GM23248 (cell line): ENCODE measurements at regions not wholly inside any gene's neighbourhood (a gene's known extent, or its start where the extent isn't known, plus 50 kb on each side); places are given as distances from the start of the nearest gene placed in this dataset.

ENCODE experiments used
- DNase-seq: peaks from one replicate; pipeline ENCODE4 v3.0.0-alpha.2; 2015
- H2AFZ ChIP-seq: fragments of 200-600 bp; sonication (generic); 2 replicates; pipeline ENCODE4 v1.6.1; 2016; ENCODE audit warnings: antibody characterized with exemption
- H3F3A ChIP-seq: fragments of 200-600 bp; sonication (generic); 2 replicates; pipeline ENCODE4 v1.6.1; 2016; ENCODE audit warnings: mild to moderate bottlenecking, antibody characterized with exemption, mixed run types; ENCODE audit not compliant: insufficient read depth
- H3K27ac ChIP-seq: fragments of 200-600 bp; sonication (generic); 2 replicates; pipeline ENCODE4 v1.5.1; 2016; ENCODE audit warnings: mild to moderate bottlenecking
- H3K27me3 ChIP-seq: fragments of 200-600 bp; sonication (generic); replicated peaks from 2 replicates; pipeline ENCODE4 v1.6.1; 2016; ENCODE audit warnings: mild to moderate bottlenecking; ENCODE audit not compliant: insufficient read depth
- H3K36me3 ChIP-seq: fragments of 200-600 bp; sonication (generic); 2 replicates; pipeline ENCODE4 v1.6.1; 2016; ENCODE audit warnings: low read depth, mild to moderate bottlenecking
- H3K4me1 ChIP-seq: fragments of 200-600 bp; sonication (generic); 2 replicates; pipeline ENCODE4 v1.6.1; 2016; ENCODE audit warnings: mild to moderate bottlenecking; ENCODE audit not compliant: insufficient read depth
- H3K4me2 ChIP-seq: fragments of 200-600 bp; sonication (generic); one replicate; pipeline ENCODE4 v1.6.1; 2016; ENCODE audit warnings: mild to moderate bottlenecking; ENCODE audit not compliant: unreplicated experiment
- H3K4me3 ChIP-seq: fragments of 200-600 bp; sonication (generic); 2 replicates; pipeline ENCODE4 v1.5.1; 2016; ENCODE audit warnings: mild to moderate bottlenecking
- H3K79me2 ChIP-seq: fragments of 200-600 bp; sonication (generic); 2 replicates; pipeline ENCODE4 v1.6.1; 2016; ENCODE audit warnings: mild to moderate bottlenecking; ENCODE audit not compliant: insufficient read depth
- H3K9ac ChIP-seq: fragments of 200-600 bp; sonication (generic); 2 replicates; pipeline ENCODE4 v1.6.1; 2016; ENCODE audit warnings: mild to moderate bottlenecking
- H3K9me2 ChIP-seq: fragments of 200-600 bp; sonication (generic); 2 replicates; pipeline ENCODE4 v1.6.1; 2016; ENCODE audit warnings: mixed run types, mild to moderate bottlenecking, moderate library complexity; ENCODE audit not compliant: insufficient read depth
- H3K9me3 ChIP-seq: fragments of 200-600 bp; sonication (generic); one replicate; pipeline ENCODE4 v1.6.1; 2017; ENCODE audit warnings: low read depth
- H4K20me1 ChIP-seq: fragments of 200-600 bp; sonication (generic); 2 replicates; pipeline ENCODE4 v1.6.0; 2016; ENCODE audit not compliant: insufficient read depth
- EZH2 ChIP-seq: fragments of 200-600 bp; sonication (generic); IDR thresholded peaks from 2 replicates; pipeline ENCODE4 v1.6.1; 2018; ENCODE audit warnings: antibody characterized with exemption, mild to moderate bottlenecking; ENCODE audit not compliant: insufficient read depth, poor library complexity, severe bottlenecking
- EZH2phosphoT487 ChIP-seq: fragments of 200-600 bp; sonication (generic); IDR thresholded peaks from 2 replicates; pipeline ENCODE4 v1.6.1; 2018; ENCODE audit warnings: antibody characterized with exemption, moderate library complexity, mild to moderate bottlenecking, low read depth; ENCODE audit not compliant: insufficient read depth
- WGBS, 2 experiments: methylation state at CpG; one replicate each; pipeline ENCODE4 v1.1.6; 2015 to 2017; ENCODE audit warnings: low lambda C conversion rate in 2 of 2, low coverage in 1 of 2; ENCODE audit errors: missing lambda C conversion rate in 2 of 2; 5-methylcytosine and 5-hydroxymethylcytosine counted together
- in situ Hi-C: fragments of 300-500 bp; cut with MboI; formaldehyde crosslinking; loops from 2 replicates; pipeline ENCODE4 v1.15.0; 2020

DNA sequence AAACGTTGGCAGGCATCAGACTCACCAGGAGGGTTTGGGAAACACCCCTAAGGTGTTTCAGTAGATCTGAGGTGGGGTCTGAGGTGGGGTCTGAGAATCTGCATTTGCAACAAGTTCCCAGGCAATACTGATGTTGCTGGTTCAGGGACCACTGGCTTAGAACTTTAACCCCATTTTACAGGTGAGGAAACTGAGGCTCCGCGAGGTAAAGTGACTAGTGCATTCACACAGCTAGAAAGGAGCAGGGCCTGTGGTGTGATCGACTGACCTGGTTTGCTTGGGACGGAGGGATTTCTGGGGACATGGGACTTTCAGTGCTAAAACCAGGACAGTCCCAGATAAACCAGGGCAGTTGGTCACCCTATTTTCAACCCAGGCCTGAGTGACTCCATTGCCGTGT is 81.4 kb upstream of the ZNF618 start:
- no peaks in the 10 kb centered on the region for H3K79me2 ChIP-seq
- in situ Hi-C loops, result no loop called here

DNA sequence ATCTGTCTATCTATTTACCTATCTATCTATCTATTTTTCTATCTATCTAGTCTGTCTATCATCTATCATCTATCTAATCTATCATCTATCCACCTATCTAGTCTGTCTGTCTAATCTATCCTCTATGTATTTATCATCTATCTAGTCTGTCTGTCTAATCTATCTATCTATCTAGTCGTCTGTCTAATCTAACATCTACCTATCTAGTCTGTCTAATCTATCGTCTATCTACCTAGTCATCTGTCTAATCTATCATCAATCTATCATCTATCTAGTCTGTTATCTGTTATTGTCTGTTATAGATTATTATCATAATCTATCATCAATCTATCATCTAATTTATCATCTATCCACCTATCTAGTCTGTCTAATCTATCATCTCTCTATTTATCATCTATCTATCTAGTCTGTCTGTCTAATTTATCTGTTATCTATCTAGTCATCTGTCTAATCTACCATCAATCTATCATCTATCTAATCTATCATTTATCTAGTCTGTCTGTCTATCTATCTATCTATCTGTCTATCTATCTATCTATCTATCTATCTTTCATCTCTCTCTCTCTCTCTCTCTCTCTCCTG is 80.2 kb upstream of the ZNF618 start:
- 68 to 70% methylated on average over 2 of the region's 2 CpGs for WGBS, 2 experiments

More for the DNA sequence above, 81.4 kb upstream of the ZNF618 start:
- no peaks in the 10 kb centered on the region for H4K20me1 ChIP-seq
- no peak overlapping the region for H2AFZ ChIP-seq
- DNase-seq, result no peak
- no peak overlapping the region for H3K4me3 ChIP-seq
- no peak overlapping the region for H3K9ac ChIP-seq
- no peak for TF ChIP-seq EZH2phosphoT487
- TF ChIP-seq EZH2, result no peak
- WGBS, 2 experiments, result 63 to 70% methylated on average over 6 of the region's 6 CpGs
- no peaks in the 10 kb centered on the region for H3K9me3 ChIP-seq
- H3K9me2 ChIP-seq, result no peaks in the 10 kb centered on the region
- H3F3A ChIP-seq, result no peaks in the 10 kb centered on the region
- no peak overlapping the region for H3K4me2 ChIP-seq
- H3K4me1 ChIP-seq, result no peaks in the 10 kb centered on the region
- H3K27ac ChIP-seq, result no peak overlapping the region
- H3K27me3 ChIP-seq, result peaks cover 36% of the 10 kb centered on the region
- no peaks in the 10 kb centered on the region for H3K36me3 ChIP-seq

GRCh38 chr9:113796646-113797426 is 79.3 kb upstream of the ZNF618 start:
- no peaks in the 10 kb centered on the region for H4K20me1 ChIP-seq
- no peaks in the 10 kb centered on the region for H3K9me3 ChIP-seq
- 79 to 86% methylated on average over 13 of the region's 13 CpGs for WGBS, 2 experiments
- H3K27me3 ChIP-seq, result peaks cover 26% of the 10 kb centered on the region
- H3K9ac ChIP-seq, result no peak overlapping the region
- no peak overlapping the region for H3K4me2 ChIP-seq
- in situ Hi-C loops, result no loop called here
- H2AFZ ChIP-seq, result no peak overlapping the region
- TF ChIP-seq EZH2phosphoT487, result no peak
- no peak for TF ChIP-seq EZH2
- H3K9me2 ChIP-seq, result no peaks in the 10 kb centered on the region
- H3K36me3 ChIP-seq, result no peaks in the 10 kb centered on the region
- no peaks in the 10 kb centered on the region for H3F3A ChIP-seq
- no peak for DNase-seq
- H3K79me2 ChIP-seq, result no peaks in the 10 kb centered on the region
- no peak overlapping the region for H3K4me3 ChIP-seq
- H3K4me1 ChIP-seq, result no peaks in the 10 kb centered on the region
- H3K27ac ChIP-seq, result no peak overlapping the region

More for the DNA sequence above, 80.2 kb upstream of the ZNF618 start:
- no peaks in the 10 kb centered on the region for H3K79me2 ChIP-seq
- H3K4me2 ChIP-seq, result no peak overlapping the region
- no peak overlapping the region for H2AFZ ChIP-seq
- TF ChIP-seq EZH2phosphoT487 (no peak), EZH2 (no peak)
- DNase-seq, result no peak
- no peaks in the 10 kb centered on the region for H3K9me2 ChIP-seq
- H3F3A ChIP-seq, result no peaks in the 10 kb centered on the region
- no peaks in the 10 kb centered on the region for H3K36me3 ChIP-seq
- no peak overlapping the region for H3K4me3 ChIP-seq
- H3K27ac ChIP-seq, result no peak overlapping the region
- H4K20me1 ChIP-seq, result no peaks in the 10 kb centered on the region
- H3K9ac ChIP-seq, result no peak overlapping the region
- no peaks in the 10 kb centered on the region for H3K4me1 ChIP-seq
- H3K9me3 ChIP-seq, result no peaks in the 10 kb centered on the region
- peaks cover 29% of the 10 kb centered on the region for H3K27me3 ChIP-seq
- in situ Hi-C loops, result no loop called here

DNA sequence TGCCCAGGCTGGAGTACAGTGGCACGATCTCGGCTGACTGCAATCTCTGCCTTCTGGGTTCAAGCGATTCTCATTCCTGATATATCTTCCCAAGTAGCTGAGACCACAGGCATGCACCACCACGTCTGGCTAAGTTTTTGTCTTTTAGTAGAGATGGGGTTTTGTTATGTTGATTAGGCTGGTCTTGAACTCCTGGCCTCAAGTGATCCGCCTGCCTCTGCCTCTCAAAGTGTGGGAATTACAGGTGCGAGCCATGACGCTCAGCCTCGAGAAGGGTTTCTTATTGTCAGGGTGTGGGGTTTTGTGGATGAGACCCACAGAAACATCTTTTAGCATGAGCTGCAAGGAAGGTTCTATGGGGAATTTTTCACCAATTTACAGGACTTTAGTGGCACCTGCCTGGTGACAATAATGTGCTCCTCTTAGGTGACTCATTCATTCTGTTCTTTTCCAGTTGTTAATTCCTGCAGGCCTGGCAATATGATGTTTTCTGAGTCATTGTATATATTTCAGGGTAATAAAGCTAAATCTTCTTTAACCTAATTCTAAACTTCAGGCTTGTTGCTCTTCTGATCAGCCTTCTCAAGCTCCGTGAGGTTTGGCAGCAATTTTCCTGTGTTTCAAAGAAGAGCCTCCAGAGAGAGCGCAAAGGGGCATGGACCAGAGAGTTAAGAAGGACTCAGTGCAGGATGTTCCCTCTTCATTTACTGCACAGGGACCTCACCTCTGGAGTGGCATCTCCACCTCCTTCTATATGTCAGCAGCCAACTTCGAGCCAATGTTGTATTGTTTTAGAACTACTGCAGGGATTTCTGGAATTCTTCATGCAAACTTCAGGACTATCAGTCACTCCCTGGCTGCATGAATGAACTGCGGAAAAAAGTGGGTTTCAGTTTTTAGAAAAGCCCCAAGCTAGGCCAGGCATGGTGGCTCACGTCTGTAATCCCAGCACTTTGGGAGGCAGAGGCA is 77.8 kb upstream of the ZNF618 start:
- Histone ChIP-seq H3K27ac (no peak overlapping the region), H3F3A (no peaks in the 10 kb centered on the region), H3K9me3 (no peaks in the 10 kb centered on the region), H3K4me2 (no peak overlapping the region), H3K9ac (no peak overlapping the region), H4K20me1 (no peaks in the 10 kb centered on the region), H3K27me3 (peaks cover 26% of the 10 kb centered on the region), H3K4me3 (no peak overlapping the region), H3K36me3 (no peaks in the 10 kb centered on the region), H3K79me2 (no peaks in the 10 kb centered on the region), H3K4me1 (no peaks in the 10 kb centered on the region), H3K9me2 (no peaks in the 10 kb centered on the region), H2AFZ (no peak overlapping the region)
- 70 to 71% methylated on average over 13 of the region's 13 CpGs for WGBS, 2 experiments
- in situ Hi-C loops, result no loop called here
- DNase-seq, result peak; percentile 32
- TF ChIP-seq EZH2 (no peak), EZH2phosphoT487 (no peak)
